MCF 10A (cell line): ENCODE measurements at regions not wholly inside any gene's neighbourhood (a gene's known extent, or its start where the extent isn't known, plus 50 kb on each side); places are given as distances from the start of the nearest gene placed in this dataset.

Experiments
- BruUV-seq: library from RNA; stranded (reverse); fragments of 400-500 nt; replicated peaks from 2 replicates; lab custom pipeline; 2021; lab: Mats Ljungman, UMichigan
- CTCF ChIA-PET: fragments of 300-600 bp; sonication (Branson Sonifier 250); formaldehyde crosslinking; extraction: SDS; loops from one replicate; lab custom pipeline; 2021; ENCODE audit warnings: antibody characterized with exemption, inconsistent platforms; lab: Yijun Ruan, JAX
- POLR2A ChIA-PET: fragments of 300-600, 350-650 bp; sonication (Branson Sonifier 250); formaldehyde crosslinking; extraction: SDS; loops from one replicate; lab custom pipeline; 2020; ENCODE audit warnings: antibody characterized with exemption, inconsistent platforms; lab: Yijun Ruan, JAX
- DNase-seq: peaks from one replicate; pipeline ENCODE4 v3.0.0-alpha.2; 2018; ENCODE audit not compliant: unreplicated experiment
- H3K27ac Mint-ChIP-seq: one replicate; pipeline ENCODE4 v1.8.0; 2022; ENCODE audit warnings: mild to moderate bottlenecking, low read depth, mixed read lengths; ENCODE audit not compliant: unreplicated experiment
- H3K27me3 Mint-ChIP-seq: one replicate; pipeline ENCODE4 v1.8.0; 2022; ENCODE audit warnings: mixed read lengths; ENCODE audit not compliant: insufficient read depth, unreplicated experiment
- H3K36me3 Mint-ChIP-seq: one replicate; pipeline ENCODE4 v1.8.0; 2022; ENCODE audit warnings: mild to moderate bottlenecking, moderate library complexity, mixed read lengths; ENCODE audit not compliant: insufficient read depth, unreplicated experiment
- H3K4me1 Mint-ChIP-seq: one replicate; pipeline ENCODE4 v1.8.0; 2022; ENCODE audit warnings: mixed read lengths; ENCODE audit not compliant: insufficient read depth, unreplicated experiment
- H3K4me3 Mint-ChIP-seq: one replicate; pipeline ENCODE4 v1.8.0; 2022; ENCODE audit warnings: mild to moderate bottlenecking, moderate library complexity, mixed read lengths; ENCODE audit not compliant: unreplicated experiment
- H3K9me3 Mint-ChIP-seq: one replicate; pipeline ENCODE4 v1.8.0; 2022; ENCODE audit warnings: mixed read lengths; ENCODE audit not compliant: unreplicated experiment
- intact Hi-C: fragments of 100-400 bp; cut with micrococcal nuclease; formaldehyde crosslinking; loops from 2 replicates; pipeline ENCODE4 v1.14.1; 2022
- TF ChIP-seq, protein P1 (sequence below): fragments of 200-600 bp; IDR thresholded peaks from one replicate; pipeline ENCODE4 v1.8.0; 2022; ENCODE audit warnings: antibody characterized with exemption, mild to moderate bottlenecking; ENCODE audit not compliant: unreplicated experiment

DNA sequence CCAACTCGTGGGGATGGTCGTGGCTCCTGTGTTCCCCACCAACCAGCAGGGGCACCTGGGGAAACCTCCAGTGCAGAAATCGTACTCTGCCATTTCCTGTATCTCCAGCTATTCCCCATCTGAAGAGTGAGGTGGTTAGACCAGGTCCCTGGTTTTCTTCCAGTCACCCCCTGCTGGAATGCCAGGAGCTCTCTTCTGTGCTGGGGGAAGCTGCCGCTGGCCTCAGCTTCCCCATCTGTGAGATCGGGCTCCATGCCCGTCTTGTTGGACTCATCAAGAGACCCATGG, 119.7 kb downstream of the INHBB start:
- no peak overlapping the region for H3K27ac Mint-ChIP-seq
- no peaks in the 10 kb centered on the region for H3K36me3 Mint-ChIP-seq
- POLR2A ChIA-PET = no interaction called here
- DNase-seq = no peak
- intact Hi-C loops = no loop called here
- CTCF ChIA-PET = interaction anchor here (0.7 kb wide), 2 partner anchors 154 to 215 kb away, joined by 3 read pairs; no protein-coding TSS in a partner anchor
- no peaks in the 10 kb centered on the region for H3K9me3 Mint-ChIP-seq
- peaks cover 16% of the 10 kb centered on the region for H3K4me1 Mint-ChIP-seq
- BruUV-seq = no TSS peak
- TF ChIP-seq, protein P1, sequence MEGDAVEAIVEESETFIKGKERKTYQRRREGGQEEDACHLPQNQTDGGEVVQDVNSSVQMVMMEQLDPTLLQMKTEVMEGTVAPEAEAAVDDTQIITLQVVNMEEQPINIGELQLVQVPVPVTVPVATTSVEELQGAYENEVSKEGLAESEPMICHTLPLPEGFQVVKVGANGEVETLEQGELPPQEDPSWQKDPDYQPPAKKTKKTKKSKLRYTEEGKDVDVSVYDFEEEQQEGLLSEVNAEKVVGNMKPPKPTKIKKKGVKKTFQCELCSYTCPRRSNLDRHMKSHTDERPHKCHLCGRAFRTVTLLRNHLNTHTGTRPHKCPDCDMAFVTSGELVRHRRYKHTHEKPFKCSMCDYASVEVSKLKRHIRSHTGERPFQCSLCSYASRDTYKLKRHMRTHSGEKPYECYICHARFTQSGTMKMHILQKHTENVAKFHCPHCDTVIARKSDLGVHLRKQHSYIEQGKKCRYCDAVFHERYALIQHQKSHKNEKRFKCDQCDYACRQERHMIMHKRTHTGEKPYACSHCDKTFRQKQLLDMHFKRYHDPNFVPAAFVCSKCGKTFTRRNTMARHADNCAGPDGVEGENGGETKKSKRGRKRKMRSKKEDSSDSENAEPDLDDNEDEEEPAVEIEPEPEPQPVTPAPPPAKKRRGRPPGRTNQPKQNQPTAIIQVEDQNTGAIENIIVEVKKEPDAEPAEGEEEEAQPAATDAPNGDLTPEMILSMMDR = no peak
- H3K27me3 Mint-ChIP-seq = no peaks in the 10 kb centered on the region
- no peak overlapping the region for H3K4me3 Mint-ChIP-seq

DNA sequence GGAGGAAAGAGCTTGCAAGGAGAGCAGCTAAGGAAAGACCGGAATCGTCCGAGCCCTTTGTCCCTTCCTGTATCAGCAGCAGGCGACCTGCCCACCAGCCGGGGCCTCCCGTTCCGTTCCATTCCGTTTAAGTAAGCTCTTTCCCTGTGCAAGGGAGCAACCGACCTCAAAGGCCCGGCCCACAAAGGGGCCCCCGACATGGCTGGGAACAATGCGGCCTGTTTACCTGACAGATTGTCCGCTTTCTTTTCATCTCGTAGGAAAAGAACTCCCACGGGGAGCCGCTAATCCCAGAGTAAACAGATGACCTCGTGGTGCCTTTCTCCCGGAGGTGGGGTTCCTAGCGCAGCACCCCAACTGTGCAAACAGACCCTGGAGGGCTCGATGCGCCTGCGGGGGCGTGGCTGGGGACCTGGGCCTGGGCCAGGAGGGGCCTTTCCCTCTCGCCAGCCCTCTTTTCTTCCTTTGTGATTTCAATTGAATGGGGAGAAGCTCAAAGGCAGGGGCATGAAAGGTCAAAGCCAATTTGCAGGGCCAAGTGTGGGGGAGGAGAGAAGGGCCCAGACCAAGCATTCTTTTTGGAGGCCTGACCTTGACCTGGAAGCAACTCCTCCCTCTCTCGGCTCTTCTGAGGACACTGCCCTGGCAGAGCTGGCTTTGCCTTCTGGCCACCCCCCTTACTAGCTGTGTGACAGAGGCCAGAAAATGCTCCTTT, 120.2 kb downstream of the INHBB start:
- BruUV-seq = no TSS peak
- ChIA-PET POLR2A (interaction anchor here (0.9 kb wide), 1 partner anchor 23 kb away, joined by 3 read pairs; no protein-coding TSS in a partner anchor), CTCF (interaction anchor here (0.5 to 0.7 kb wide), 3 partner anchors 153 to 215 kb away, joined by 3 read pairs; no protein-coding TSS in a partner anchor)
- Mint-ChIP-seq H3K4me3 (no peak overlapping the region), H3K27me3 (no peaks in the 10 kb centered on the region), H3K27ac (no peak overlapping the region), H3K36me3 (no peaks in the 10 kb centered on the region), H3K9me3 (no peaks in the 10 kb centered on the region), H3K4me1 (peaks cover 21% of the 10 kb centered on the region)
- intact Hi-C loops = no loop called here
- TF ChIP-seq, protein P1 = no peak
- no peak for DNase-seq

DNA sequence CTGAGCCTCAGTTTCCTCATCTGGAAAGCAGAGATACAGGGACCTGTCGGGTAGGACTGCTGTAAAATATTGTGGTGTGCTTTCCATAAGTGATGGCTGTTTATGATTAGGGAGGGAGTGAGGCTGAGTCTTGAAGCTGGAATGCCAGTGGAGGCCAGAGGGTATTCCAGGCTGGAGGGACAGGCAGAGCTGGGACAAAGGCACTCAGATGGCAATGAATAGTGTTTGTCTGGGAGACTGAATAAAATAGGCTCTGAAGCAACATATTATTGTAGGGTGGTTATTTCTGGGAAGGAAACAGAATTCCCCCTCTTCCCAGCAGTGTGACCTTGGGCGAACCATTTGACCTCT, 120.7 kb downstream of the INHBB start:
- Mint-ChIP-seq H3K4me3 (no peak overlapping the region), H3K27ac (no peak overlapping the region), H3K9me3 (no peaks in the 10 kb centered on the region), H3K4me1 (peaks cover 23% of the 10 kb centered on the region), H3K27me3 (no peaks in the 10 kb centered on the region), H3K36me3 (no peaks in the 10 kb centered on the region)
- ChIA-PET POLR2A (interaction anchor here (0.9 kb wide), 1 partner anchor 23 kb away, joined by 3 read pairs; no protein-coding TSS in a partner anchor), CTCF (interaction anchor here (0.5 to 1.0 kb wide), 2 partner anchors 87 to 176 kb away, joined by 3 read pairs; no protein-coding TSS in a partner anchor)
- DNase-seq = no peak
- intact Hi-C loops = no loop called here
- BruUV-seq = no TSS peak
- TF ChIP-seq, protein P1 = no peak

DNA sequence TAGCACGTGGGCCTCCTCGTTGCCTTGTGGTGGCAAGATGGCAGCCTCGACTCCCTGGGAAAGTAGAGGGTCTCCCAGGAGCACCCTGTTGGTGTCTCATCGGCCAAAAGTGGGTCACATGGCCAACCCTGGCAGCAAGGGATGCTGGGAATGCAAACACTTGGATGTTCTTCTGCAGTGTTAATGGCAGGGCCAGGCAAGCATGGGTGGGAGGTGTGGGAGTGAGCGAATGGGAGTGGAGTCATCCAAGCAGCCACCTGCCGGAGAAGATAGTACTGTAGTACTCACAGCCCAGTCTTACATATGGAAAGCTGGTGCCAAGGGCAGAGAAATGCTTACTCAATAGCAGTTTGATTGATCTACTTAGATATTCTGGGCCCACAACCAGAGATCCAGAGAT, 122.2 kb downstream of the INHBB start:
- H3K4me1 Mint-ChIP-seq = peaks cover 33% of the 10 kb centered on the region
- H3K36me3 Mint-ChIP-seq = no peaks in the 10 kb centered on the region
- H3K4me3 Mint-ChIP-seq = no peak overlapping the region
- H3K27me3 Mint-ChIP-seq = no peaks in the 10 kb centered on the region
- intact Hi-C loops = no loop called here
- no peaks in the 10 kb centered on the region for H3K9me3 Mint-ChIP-seq
- BruUV-seq = no TSS peak
- no peak overlapping the region for H3K27ac Mint-ChIP-seq
- CTCF ChIA-PET = interaction anchor here (0.5 to 0.6 kb wide), 2 partner anchors 159 to 214 kb away, joined by 3 to 5 read pairs; no protein-coding TSS in a partner anchor
- DNase-seq = no peak
- POLR2A ChIA-PET = no interaction called here
- TF ChIP-seq, protein P1 = no peak
